ENCODE measurements at regions not wholly inside any gene's neighbourhood (a gene's known extent, or its start where the extent isn't known, plus 50 kb on each side); places are given as distances from the start of the nearest gene placed in this dataset.

GRCh38 chr15:53160092-53160704, 370.1 kb upstream of the ONECUT1 start:
- H3K79me2 ChIP-seq (ENCODE audit: insufficient read depth, low read length), result no peaks in the 10 kb centered on the region
- ATAC-seq, result no peak
- H3K4me1 ChIP-seq (ENCODE audit: control insufficient read depth in 1 of 2, insufficient read depth in 2 of 2, low read length in 2 of 2), result no peaks in the 10 kb centered on the region
- no peaks in the 10 kb centered on the region for H3K27me3 ChIP-seq (ENCODE audit: insufficient read depth, low read length)
- no peaks in the 10 kb centered on the region for H4K20me1 ChIP-seq (ENCODE audit: insufficient read depth)
- ChIA-PET RAD21 (ENCODE audit: low non-redundant PET in 1 of 2, low total read pairs in 2 of 2, uncharacterized antibody in 2 of 2, unreplicated experiment in 2 of 2) (no interaction called here), CTCF (no interaction called here), POLR2A (no interaction called here)
- H2AFZ ChIP-seq (ENCODE audit: low read depth, low read length, poor library complexity, severe bottlenecking), result no peak overlapping the region
- no peak overlapping the region for H3K9ac ChIP-seq (ENCODE audit: low read length)
- no peaks in the 10 kb centered on the region for H3K9me3 ChIP-seq (ENCODE audit: control insufficient read depth in 1 of 2, insufficient read depth in 1 of 2, low read depth in 1 of 2, low read length in 2 of 2)
- H3K9me2 ChIP-seq (ENCODE audit: insufficient read depth), result no peaks in the 10 kb centered on the region
- TF ChIP-seq TCF7L2 (IDR thresholded peaks at IDR 0.05; ENCODE audit: borderline replicate concordance, extremely low read depth, insufficient read depth, insufficient read length) (no peak), ZNF274 (IDR thresholded peaks at IDR 0.05; ENCODE audit: low read depth, low read length) (no peak), EGR1 (IDR thresholded peaks at IDR 0.05; ENCODE audit: low read depth) (no peak), JUND (IDR thresholded peaks at IDR 0.05) (no peak), POLR2AphosphoS5 (IDR thresholded peaks at IDR 0.05; ENCODE audit: low read depth, low read length) (no peak), ZFX (IDR thresholded peaks at IDR 0.05) (no peak), EZH2 (IDR thresholded peaks at IDR 0.05) (no peak), CEBPB (IDR thresholded peaks at IDR 0.05; ENCODE audit: low read depth) (no peak), CBX3 (IDR thresholded peaks at IDR 0.05; ENCODE audit: low read depth) (no peak), FOSL1 (IDR thresholded peaks at IDR 0.05; ENCODE audit: low read depth) (no peak), EZH2phosphoT487 (IDR thresholded peaks at IDR 0.05; ENCODE audit: borderline replicate concordance) (no peak), YY1 (IDR thresholded peaks at IDR 0.05; ENCODE audit: extremely low read depth, insufficient replicate concordance, low read depth, low read length) (no peak)
- TF ChIP-seq, protein P1, sequence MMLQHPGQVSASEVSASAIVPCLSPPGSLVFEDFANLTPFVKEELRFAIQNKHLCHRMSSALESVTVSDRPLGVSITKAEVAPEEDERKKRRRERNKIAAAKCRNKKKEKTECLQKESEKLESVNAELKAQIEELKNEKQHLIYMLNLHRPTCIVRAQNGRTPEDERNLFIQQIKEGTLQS (IDR thresholded peaks at IDR 0.05), result no peak
- TF ChIP-seq, protein P2, sequence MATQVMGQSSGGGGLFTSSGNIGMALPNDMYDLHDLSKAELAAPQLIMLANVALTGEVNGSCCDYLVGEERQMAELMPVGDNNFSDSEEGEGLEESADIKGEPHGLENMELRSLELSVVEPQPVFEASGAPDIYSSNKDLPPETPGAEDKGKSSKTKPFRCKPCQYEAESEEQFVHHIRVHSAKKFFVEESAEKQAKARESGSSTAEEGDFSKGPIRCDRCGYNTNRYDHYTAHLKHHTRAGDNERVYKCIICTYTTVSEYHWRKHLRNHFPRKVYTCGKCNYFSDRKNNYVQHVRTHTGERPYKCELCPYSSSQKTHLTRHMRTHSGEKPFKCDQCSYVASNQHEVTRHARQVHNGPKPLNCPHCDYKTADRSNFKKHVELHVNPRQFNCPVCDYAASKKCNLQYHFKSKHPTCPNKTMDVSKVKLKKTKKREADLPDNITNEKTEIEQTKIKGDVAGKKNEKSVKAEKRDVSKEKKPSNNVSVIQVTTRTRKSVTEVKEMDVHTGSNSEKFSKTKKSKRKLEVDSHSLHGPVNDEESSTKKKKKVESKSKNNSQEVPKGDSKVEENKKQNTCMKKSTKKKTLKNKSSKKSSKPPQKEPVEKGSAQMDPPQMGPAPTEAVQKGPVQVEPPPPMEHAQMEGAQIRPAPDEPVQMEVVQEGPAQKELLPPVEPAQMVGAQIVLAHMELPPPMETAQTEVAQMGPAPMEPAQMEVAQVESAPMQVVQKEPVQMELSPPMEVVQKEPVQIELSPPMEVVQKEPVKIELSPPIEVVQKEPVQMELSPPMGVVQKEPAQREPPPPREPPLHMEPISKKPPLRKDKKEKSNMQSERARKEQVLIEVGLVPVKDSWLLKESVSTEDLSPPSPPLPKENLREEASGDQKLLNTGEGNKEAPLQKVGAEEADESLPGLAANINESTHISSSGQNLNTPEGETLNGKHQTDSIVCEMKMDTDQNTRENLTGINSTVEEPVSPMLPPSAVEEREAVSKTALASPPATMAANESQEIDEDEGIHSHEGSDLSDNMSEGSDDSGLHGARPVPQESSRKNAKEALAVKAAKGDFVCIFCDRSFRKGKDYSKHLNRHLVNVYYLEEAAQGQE (IDR thresholded peaks at IDR 0.05; ENCODE audit: low read depth), result no peak
- TF ChIP-seq, protein P3, sequence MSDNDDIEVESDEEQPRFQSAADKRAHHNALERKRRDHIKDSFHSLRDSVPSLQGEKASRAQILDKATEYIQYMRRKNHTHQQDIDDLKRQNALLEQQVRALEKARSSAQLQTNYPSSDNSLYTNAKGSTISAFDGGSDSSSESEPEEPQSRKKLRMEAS (IDR thresholded peaks at IDR 0.05), result no peak
- TF ChIP-seq, protein P4, sequence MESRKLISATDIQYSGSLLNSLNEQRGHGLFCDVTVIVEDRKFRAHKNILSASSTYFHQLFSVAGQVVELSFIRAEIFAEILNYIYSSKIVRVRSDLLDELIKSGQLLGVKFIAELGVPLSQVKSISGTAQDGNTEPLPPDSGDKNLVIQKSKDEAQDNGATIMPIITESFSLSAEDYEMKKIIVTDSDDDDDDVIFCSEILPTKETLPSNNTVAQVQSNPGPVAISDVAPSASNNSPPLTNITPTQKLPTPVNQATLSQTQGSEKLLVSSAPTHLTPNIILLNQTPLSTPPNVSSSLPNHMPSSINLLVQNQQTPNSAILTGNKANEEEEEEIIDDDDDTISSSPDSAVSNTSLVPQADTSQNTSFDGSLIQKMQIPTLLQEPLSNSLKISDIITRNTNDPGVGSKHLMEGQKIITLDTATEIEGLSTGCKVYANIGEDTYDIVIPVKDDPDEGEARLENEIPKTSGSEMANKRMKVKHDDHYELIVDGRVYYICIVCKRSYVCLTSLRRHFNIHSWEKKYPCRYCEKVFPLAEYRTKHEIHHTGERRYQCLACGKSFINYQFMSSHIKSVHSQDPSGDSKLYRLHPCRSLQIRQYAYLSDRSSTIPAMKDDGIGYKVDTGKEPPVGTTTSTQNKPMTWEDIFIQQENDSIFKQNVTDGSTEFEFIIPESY (IDR thresholded peaks at IDR 0.05; ENCODE audit: extremely low read depth, insufficient replicate concordance, low read length), result no peak
- no peak overlapping the region for H3K27ac ChIP-seq (ENCODE audit: low read depth, low read length)
- BruUV-seq (replicated peaks), result no TSS peak
- intact Hi-C loops (cut with micrococcal nuclease), result no loop called here
- no peaks in the 10 kb centered on the region for H3K36me3 ChIP-seq (ENCODE audit: control insufficient read depth in 1 of 2, insufficient read depth in 2 of 2, low read length in 2 of 2)
- no peak overlapping the region for H3K4me3 ChIP-seq (replicated peaks in 1 of 2; ENCODE audit: low read depth in 1 of 2, low read length in 2 of 2)
- DNase-seq (ENCODE audit: low read depth, low spot score), result no peak
- H3K4me2 ChIP-seq (ENCODE audit: low read length), result no peak overlapping the region
